LNCaP clone FGC (cell line): ENCODE measurements at regions not wholly inside any gene's neighbourhood (a gene's known extent, or its start where the extent isn't known, plus 50 kb on each side); places are given as distances from the start of the nearest gene placed in this dataset.

ENCODE experiments used
- DNase-seq: peaks from one replicate; pipeline ENCODE4 v3.0.0-alpha.2; 2011; ENCODE audit warnings: low read depth
- H3K4me3 ChIP-seq: 2 replicates; pipeline ENCODE4 v1.5.1; 2011; ENCODE audit warnings: mild to moderate bottlenecking, low read depth, low read length, control low read depth
- TF ChIP-seq, protein P1 (sequence below): IDR thresholded peaks from 2 replicates; pipeline ENCODE4 v1.5.1; 2012; ENCODE audit warnings: mild to moderate bottlenecking; ENCODE audit not compliant: control insufficient read depth, insufficient read depth; ENCODE audit errors: extremely low read depth

- H3K4me3 ChIP-seq, result no peak overlapping the region
- TF ChIP-seq, protein P1, sequence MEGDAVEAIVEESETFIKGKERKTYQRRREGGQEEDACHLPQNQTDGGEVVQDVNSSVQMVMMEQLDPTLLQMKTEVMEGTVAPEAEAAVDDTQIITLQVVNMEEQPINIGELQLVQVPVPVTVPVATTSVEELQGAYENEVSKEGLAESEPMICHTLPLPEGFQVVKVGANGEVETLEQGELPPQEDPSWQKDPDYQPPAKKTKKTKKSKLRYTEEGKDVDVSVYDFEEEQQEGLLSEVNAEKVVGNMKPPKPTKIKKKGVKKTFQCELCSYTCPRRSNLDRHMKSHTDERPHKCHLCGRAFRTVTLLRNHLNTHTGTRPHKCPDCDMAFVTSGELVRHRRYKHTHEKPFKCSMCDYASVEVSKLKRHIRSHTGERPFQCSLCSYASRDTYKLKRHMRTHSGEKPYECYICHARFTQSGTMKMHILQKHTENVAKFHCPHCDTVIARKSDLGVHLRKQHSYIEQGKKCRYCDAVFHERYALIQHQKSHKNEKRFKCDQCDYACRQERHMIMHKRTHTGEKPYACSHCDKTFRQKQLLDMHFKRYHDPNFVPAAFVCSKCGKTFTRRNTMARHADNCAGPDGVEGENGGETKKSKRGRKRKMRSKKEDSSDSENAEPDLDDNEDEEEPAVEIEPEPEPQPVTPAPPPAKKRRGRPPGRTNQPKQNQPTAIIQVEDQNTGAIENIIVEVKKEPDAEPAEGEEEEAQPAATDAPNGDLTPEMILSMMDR, result no peak
- DNase-seq, result no peak
Measured at GRCh38 chr16:86980644-86981043, 336.5 kb downstream of the C16orf95 start.

DNA sequence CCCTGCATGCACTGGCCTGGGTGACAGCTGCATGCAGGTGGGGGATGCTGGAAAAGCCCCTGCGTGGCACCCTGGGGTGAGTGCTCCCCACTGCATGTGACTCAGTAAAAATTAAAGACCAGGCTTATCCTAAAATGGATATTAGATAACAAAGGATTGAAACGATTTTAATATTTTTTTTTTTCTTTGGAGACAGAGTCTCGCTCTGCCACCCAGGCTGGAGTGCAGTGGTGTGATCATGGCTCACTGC is 334.9 kb downstream of the C16orf95 start:
- DNase-seq, result no peak
- TF ChIP-seq, protein P1, result no peak
- no peak overlapping the region for H3K4me3 ChIP-seq

DNA sequence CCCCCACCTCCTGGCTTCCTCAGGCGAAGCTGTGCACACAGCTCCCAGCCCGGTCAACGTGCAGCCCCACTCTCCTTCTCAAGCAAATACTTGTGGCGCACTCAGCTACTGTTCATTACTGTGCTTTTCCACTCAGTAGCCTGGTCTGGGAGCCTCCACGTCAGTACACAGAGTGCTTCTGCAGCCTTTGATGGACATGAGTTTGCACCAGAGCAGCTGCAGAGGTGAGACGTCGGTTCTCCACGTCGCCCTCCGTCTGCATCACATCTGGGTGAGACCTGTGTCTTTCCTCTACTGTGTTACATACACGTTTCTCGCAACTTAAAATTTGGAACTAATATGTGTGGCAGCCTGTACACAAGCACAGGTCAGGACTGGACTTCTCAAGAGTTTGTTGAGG is 334.3 kb downstream of the C16orf95 start:
- TF ChIP-seq, protein P1, result no peak
- no peak overlapping the region for H3K4me3 ChIP-seq
- no peak for DNase-seq

- no peak overlapping the region for H3K4me3 ChIP-seq
- DNase-seq, result no peak
- TF ChIP-seq, protein P1, result no peak
Measured at GRCh38 chr16:86983621-86984020, 333.6 kb downstream of the C16orf95 start.

- TF ChIP-seq, protein P1, result no peak
- DNase-seq, result no peak
- no peak overlapping the region for H3K4me3 ChIP-seq
Measured at GRCh38 chr16:86984343-86984742, 332.8 kb downstream of the C16orf95 start.

GRCh38 chr16:86984991-86985647 is 332.1 kb downstream of the C16orf95 start:
- no peak overlapping the region for H3K4me3 ChIP-seq
- DNase-seq, result no peak
- TF ChIP-seq, protein P1, result no peak

DNA sequence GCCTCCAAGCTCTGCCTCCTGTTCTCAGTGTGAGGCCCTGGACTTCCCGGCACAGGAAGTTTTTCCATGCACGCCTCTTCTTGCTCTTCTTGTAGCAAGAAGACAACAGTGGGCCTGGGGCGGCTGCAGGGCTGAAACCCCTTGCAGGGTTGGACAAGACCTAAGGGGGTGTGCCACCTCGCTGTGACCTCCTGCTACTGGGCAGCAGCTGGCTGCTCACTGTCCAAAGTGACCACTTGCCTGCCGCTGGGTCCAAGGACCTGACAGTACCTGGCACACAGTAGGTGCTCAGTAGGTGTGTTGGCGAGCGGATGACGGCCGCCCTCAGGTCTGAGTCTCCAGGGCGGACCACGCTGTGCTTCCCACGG is 331.6 kb downstream of the C16orf95 start:
- H3K4me3 ChIP-seq, result no peak overlapping the region
- no peak for DNase-seq
- TF ChIP-seq, protein P1, result no peak
